T-cell (primary cell): ENCODE measurements at regions not wholly inside any gene's neighbourhood (a gene's known extent, or its start where the extent isn't known, plus 50 kb on each side); places are given as distances from the start of the nearest gene placed in this dataset.
"Not testable (repeated sequence)": the region's sequence is repeated elsewhere in the genome, so short reads cannot be mapped to it uniquely, and the experiment has no call there.

Source experiments
- ATAC-seq, 4 experiments: fragments of 200-7000 bp in 3 of 4; fragments of 150-1000 bp in 1 of 4; cut with Tn5 transposase; replicated peaks in 1 of 4; 1 replicate in 3 of 4; 2 replicates in 1 of 4; pipeline ENCODE4 v1.10.0; 2021; ENCODE audit warnings: moderate library complexity in 3 of 4, mild to moderate bottlenecking in 2 of 4, moderate number of reproducible peaks in 1 of 4
- CTCF ChIA-PET, 2 donors: fragments of 300-600 bp; sonication (Branson Sonifier 250); formaldehyde crosslinking; loops; one replicate each; lab custom pipeline; 2022; ENCODE audit warnings: antibody characterized with exemption in 2 of 2; lab: Charles Lee
- POLR2A ChIA-PET, 2 donors: fragments of 300-600 bp; sonication (Branson Sonifier 250); formaldehyde crosslinking; loops; one replicate each; lab custom pipeline; 2022; ENCODE audit warnings: antibody characterized with exemption in 2 of 2; lab: Charles Lee
- DNase-seq, 35 experiments: peaks; one replicate each; pipeline versions ENCODE4 v3.0.0 to v3.0.0-alpha.2; 2013 to 2023
- H3K27ac ChIP-seq: one replicate; pipeline ENCODE4 v1.5.1; 2013; ENCODE audit warnings: low read length
- H3K27me3 ChIP-seq, 2 experiments: replicated peaks in 1 of 2; 1 replicate in 1 of 2; 2 replicates in 1 of 2; pipeline versions ENCODE4 v1.6.1 to v1.7.0; 2013; ENCODE audit warnings: low read length in 1 of 2, mixed read lengths in 1 of 2; ENCODE audit not compliant: control insufficient read depth in 2 of 2, insufficient read depth in 2 of 2; ENCODE audit errors: extremely low read depth in 1 of 2
- H3K36me3 ChIP-seq, 2 donors: 1 replicate in 1 of 2; 2 replicates in 1 of 2; pipeline versions ENCODE4 v1.6.1 to v1.7.0; 2013; ENCODE audit warnings: low read length in 1 of 2; ENCODE audit not compliant: control insufficient read depth in 2 of 2, insufficient read depth in 1 of 2; ENCODE audit errors: extremely low read depth in 1 of 2
- H3K4me1 ChIP-seq, 2 experiments: 1 replicate in 1 of 2; 2 replicates in 1 of 2; pipeline versions ENCODE4 v1.6.1 to v1.7.0; 2013; ENCODE audit warnings: low read length in 2 of 2, mixed read lengths in 1 of 2; ENCODE audit not compliant: insufficient read depth in 2 of 2, control insufficient read depth in 1 of 2; ENCODE audit errors: extremely low read depth in 1 of 2
- H3K4me3 ChIP-seq, 2 donors: 1 replicate in 1 of 2; 2 replicates in 1 of 2; pipeline versions ENCODE4 v1.5.1 to v1.7.0; 2013; ENCODE audit warnings: mild to moderate bottlenecking in 2 of 2, low read length in 1 of 2, moderate library complexity in 1 of 2; ENCODE audit not compliant: control insufficient read depth in 1 of 2; ENCODE audit errors: extremely low read depth in 1 of 2
- H3K9me3 ChIP-seq: 2 replicates; pipeline ENCODE4 v1.7.0; 2013
- H3K27ac Mint-ChIP-seq, 2 donors: one replicate each; pipeline ENCODE4 v1.8.0; 2020 to 2021; ENCODE audit warnings: mild to moderate bottlenecking in 2 of 2, mixed read lengths in 2 of 2
- H3K27me3 Mint-ChIP-seq, 2 donors: one replicate each; pipeline ENCODE4 v1.8.0; 2021 to 2022; ENCODE audit warnings: mixed read lengths in 2 of 2
- H3K36me3 Mint-ChIP-seq: one replicate; pipeline ENCODE4 v1.8.0; 2021; ENCODE audit warnings: mixed read lengths
- H3K4me1 Mint-ChIP-seq, 3 donors: one replicate each; pipeline ENCODE4 v1.8.0; 2020 to 2022; ENCODE audit warnings: mixed read lengths in 3 of 3, mild to moderate bottlenecking in 1 of 3
- H3K4me3 Mint-ChIP-seq, 3 donors: one replicate each; pipeline ENCODE4 v1.8.0; 2020 to 2022; ENCODE audit warnings: mild to moderate bottlenecking in 3 of 3, mixed read lengths in 3 of 3, moderate library complexity in 3 of 3
- H3K9me3 Mint-ChIP-seq, 3 donors: one replicate each; pipeline ENCODE4 v1.8.0; 2020 to 2022; ENCODE audit warnings: mixed read lengths in 3 of 3
- WGBS: methylation state at CpG from one replicate; pipeline ENCODE4 v1.1.5; 2013; ENCODE audit warnings: missing lambda C conversion rate; ENCODE audit not compliant: insufficient coverage; 5-methylcytosine and 5-hydroxymethylcytosine counted together

GRCh38 chr6:109915748-109916147, 62.4 kb upstream of the GPR6 start:
- H3K27me3 ChIP-seq = peaks cover 0 to 11% of the 10 kb centered on the region in 2 experiments
- H3K4me1 Mint-ChIP-seq, H3K27me3 Mint-ChIP-seq, H3K4me3 ChIP-seq, H3K27ac Mint-ChIP-seq, H3K36me3 Mint-ChIP-seq, H3K27ac ChIP-seq, POLR2A ChIA-PET, H3K4me1 ChIP-seq, H3K4me3 Mint-ChIP-seq, ATAC-seq, DNase-seq, H3K9me3 Mint-ChIP-seq, CTCF ChIA-PET, H3K9me3 ChIP-seq, H3K36me3 ChIP-seq: not testable (repeated sequence)
- 100% methylated on average over 1 of the region's 1 CpG for WGBS

DNA sequence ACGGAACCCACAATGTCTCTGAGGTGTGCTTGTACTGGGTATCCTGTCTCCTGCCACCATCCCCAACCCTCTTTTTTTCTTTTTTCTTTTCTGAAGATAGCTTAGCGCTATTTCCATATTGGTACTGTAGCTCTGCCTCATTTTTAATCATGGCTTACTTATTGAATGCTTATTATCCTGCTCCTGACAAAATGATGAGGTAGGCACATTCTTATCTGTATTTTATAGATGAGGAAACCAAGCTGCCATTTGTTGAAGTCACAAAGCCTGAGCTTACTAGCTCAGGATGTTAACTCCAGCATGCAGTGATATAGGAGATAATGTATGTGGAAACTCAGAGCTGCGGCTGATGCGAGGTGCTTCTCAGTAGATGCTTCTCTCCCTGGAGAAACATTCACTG, 61.4 kb upstream of the GPR6 start:
- CTCF ChIA-PET = no interaction called here
- H3K36me3 Mint-ChIP-seq = no peaks in the 10 kb centered on the region
- DNase-seq = no peak
- POLR2A ChIA-PET = no interaction called here
- 93% methylated on average over 3 of the region's 4 CpGs for WGBS
- H3K4me1 Mint-ChIP-seq = no peaks in the 10 kb centered on the region
- Histone ChIP-seq H3K36me3 (no peaks in the 10 kb centered on the region), H3K9me3 (no peaks in the 10 kb centered on the region), H3K4me3 (no peak overlapping the region), H3K27ac (no peak overlapping the region), H3K27me3 (peaks cover 0 to 13% of the 10 kb centered on the region in 2 experiments), H3K4me1 (no peaks in the 10 kb centered on the region)
- H3K4me3 Mint-ChIP-seq = no peak overlapping the region
- H3K9me3 Mint-ChIP-seq = no peaks in the 10 kb centered on the region
- H3K27me3 Mint-ChIP-seq = peaks cover 6 to 7% of the 10 kb centered on the region in 2 donors
- no peak for ATAC-seq
- no peak overlapping the region for H3K27ac Mint-ChIP-seq

GRCh38 chr6:109918227-109918626, 59.9 kb upstream of the GPR6 start:
- 100% methylated on average over 1 of the region's 3 CpGs for WGBS
- no peaks in the 10 kb centered on the region for H3K36me3 ChIP-seq
- DNase-seq = no peak
- no peak for ATAC-seq
- Mint-ChIP-seq H3K27ac (no peak overlapping the region), H3K4me3 (no peak overlapping the region), H3K9me3 (no peaks in the 10 kb centered on the region), H3K36me3 (no peaks in the 10 kb centered on the region), H3K4me1 (no peaks in the 10 kb centered on the region), H3K27me3 (peaks cover 13 to 14% of the 10 kb centered on the region in 2 donors)
- peaks cover 0 to 13% of the 10 kb centered on the region in 2 experiments for H3K27me3 ChIP-seq
- no peak overlapping the region for H3K4me3 ChIP-seq
- POLR2A ChIA-PET = no interaction called here
- H3K4me1 ChIP-seq = no peaks in the 10 kb centered on the region
- H3K27ac ChIP-seq = no peak overlapping the region
- CTCF ChIA-PET = no interaction called here
- no peaks in the 10 kb centered on the region for H3K9me3 ChIP-seq

DNA sequence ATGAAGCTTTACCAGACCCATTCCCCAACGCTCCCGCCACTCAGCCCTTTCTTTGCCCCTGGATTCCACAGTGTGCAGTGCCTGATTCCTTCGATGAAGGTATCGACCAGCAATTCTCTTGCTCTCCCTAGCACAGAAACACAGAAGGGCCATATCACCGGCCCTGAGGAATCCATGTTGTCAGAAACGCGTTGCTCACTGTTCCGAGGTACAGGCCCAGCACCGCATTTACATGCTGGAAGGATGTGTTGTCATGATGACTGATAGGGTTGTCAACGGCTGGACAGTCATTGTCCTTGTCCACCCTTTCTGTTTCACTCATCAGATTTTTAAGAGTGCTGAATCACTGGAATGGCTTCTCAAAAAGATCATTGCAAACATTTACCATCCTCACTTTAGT, 57.2 kb upstream of the GPR6 start:
- Mint-ChIP-seq H3K9me3 (no peaks in the 10 kb centered on the region), H3K36me3 (no peaks in the 10 kb centered on the region), H3K27me3 (peaks cover 25 to 28% of the 10 kb centered on the region in 2 donors), H3K4me3 (no peak overlapping the region), H3K27ac (no peak overlapping the region), H3K4me1 (no peaks in the 10 kb centered on the region)
- H3K9me3 ChIP-seq = no peaks in the 10 kb centered on the region
- no peaks in the 10 kb centered on the region for H3K36me3 ChIP-seq
- ChIA-PET POLR2A (no interaction called here), CTCF (no interaction called here)
- H3K27ac ChIP-seq = no peak overlapping the region
- no peaks in the 10 kb centered on the region for H3K4me1 ChIP-seq
- peaks cover 0 to 11% of the 10 kb centered on the region in 2 experiments for H3K27me3 ChIP-seq
- WGBS = 94% methylated on average over 9 of the region's 10 CpGs
- DNase-seq (no peak), ATAC-seq (no peak)
- no peak overlapping the region for H3K4me3 ChIP-seq

GRCh38 chr6:109922851-109923250, 55.3 kb upstream of the GPR6 start:
- H3K4me1 Mint-ChIP-seq = no peaks in the 10 kb centered on the region
- Histone ChIP-seq H3K27me3 (peaks cover 0 to 11% of the 10 kb centered on the region in 2 experiments), H3K4me3 (no peak overlapping the region), H3K36me3 (no peaks in the 10 kb centered on the region), H3K27ac (no peak overlapping the region), H3K4me1 (no peaks in the 10 kb centered on the region), H3K9me3 (no peaks in the 10 kb centered on the region)
- H3K27ac Mint-ChIP-seq = no peak overlapping the region
- ATAC-seq = no peak
- H3K9me3 Mint-ChIP-seq = no peaks in the 10 kb centered on the region
- POLR2A ChIA-PET = no interaction called here
- CTCF ChIA-PET = no interaction called here
- DNase-seq = no peak
- WGBS = 40% methylated on average over 2 of the region's 4 CpGs
- no peak overlapping the region for H3K4me3 Mint-ChIP-seq
- H3K27me3 Mint-ChIP-seq = peaks cover 29 to 30% of the 10 kb centered on the region in 2 donors
- H3K36me3 Mint-ChIP-seq = no peaks in the 10 kb centered on the region

DNA sequence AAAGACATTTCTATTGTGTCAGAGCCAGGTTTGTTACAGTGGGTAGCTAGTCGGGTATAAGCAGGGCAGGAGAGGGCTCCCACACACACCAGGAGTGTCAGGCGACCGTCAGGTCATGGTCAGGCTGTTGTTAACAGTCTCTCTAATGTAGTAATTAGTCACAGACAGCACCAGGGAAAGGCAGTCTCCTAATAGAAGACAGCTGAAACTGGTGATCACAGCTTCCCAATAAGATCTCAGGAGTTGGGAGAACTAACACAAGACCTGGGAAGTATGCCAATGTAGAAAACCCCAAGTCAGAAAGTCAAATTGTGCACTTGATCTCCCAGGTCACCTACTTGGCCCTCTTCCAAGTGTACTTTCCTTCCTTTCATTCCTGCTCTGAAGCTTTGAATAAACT, 53.0 kb upstream of the GPR6 start:
- Mint-ChIP-seq H3K27me3 (peaks cover 30 to 33% of the 10 kb centered on the region in 2 donors), H3K27ac (no peak overlapping the region), H3K4me3 (no peak overlapping the region), H3K36me3 (no peaks in the 10 kb centered on the region), H3K9me3 (peaks cover 0 to 4% (median 0%) of the 10 kb centered on the region in 3 donors), H3K4me1 (no peaks in the 10 kb centered on the region)
- ChIA-PET CTCF (no interaction called here), POLR2A (no interaction called here)
- Histone ChIP-seq H3K4me3 (no peak overlapping the region), H3K4me1 (no peaks in the 10 kb centered on the region), H3K27ac (no peak overlapping the region), H3K36me3 (no peaks in the 10 kb centered on the region), H3K9me3 (no peaks in the 10 kb centered on the region), H3K27me3 (peaks cover 0 to 7% of the 10 kb centered on the region in 2 experiments)
- no CpG with 5 or more reads among the region's 3 CpGs for WGBS
- DNase-seq = no peak
- no peak for ATAC-seq

DNA sequence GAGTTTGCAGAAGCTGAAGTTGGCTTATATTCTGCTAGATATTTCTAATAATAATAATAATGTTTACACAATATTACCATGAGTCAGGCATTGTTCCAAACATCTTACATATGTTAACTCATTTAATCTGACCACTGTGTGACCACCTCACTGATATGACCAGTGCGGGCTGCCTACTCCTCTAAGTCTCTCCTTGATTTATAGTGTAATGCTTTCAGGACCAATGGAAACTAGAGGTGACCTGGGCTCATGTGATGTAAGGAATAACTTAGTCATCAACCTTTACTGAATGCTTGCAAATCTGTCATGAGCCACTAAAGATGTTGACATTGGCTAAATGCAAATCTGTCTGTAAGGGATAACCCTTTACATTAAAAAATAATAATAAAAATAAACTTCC, 51.1 kb upstream of the GPR6 start:
- Mint-ChIP-seq H3K4me3 (no peak overlapping the region), H3K9me3 (peaks cover 0 to 4% (median 0%) of the 10 kb centered on the region in 3 donors), H3K36me3 (no peaks in the 10 kb centered on the region), H3K27me3 (peaks cover 21 to 23% of the 10 kb centered on the region in 2 donors), H3K27ac (no peak overlapping the region), H3K4me1 (no peaks in the 10 kb centered on the region)
- ATAC-seq (no peak), DNase-seq (no peak)
- Histone ChIP-seq H3K4me3 (no peak overlapping the region), H3K27me3 (peaks cover 0 to 4% of the 10 kb centered on the region in 2 experiments), H3K36me3 (no peaks in the 10 kb centered on the region), H3K27ac (no peak overlapping the region), H3K9me3 (no peaks in the 10 kb centered on the region), H3K4me1 (no peaks in the 10 kb centered on the region)
- no CpG with 5 or more reads among the region's 1 CpG for WGBS
- POLR2A ChIA-PET = no interaction called here
- CTCF ChIA-PET = no interaction called here
